ENCODE measurements at regions not wholly inside any gene's neighbourhood (a gene's known extent, or its start where the extent isn't known, plus 50 kb on each side); places are given as distances from the start of the nearest gene placed in this dataset.

GRCh38 chr1:21365036-21365435 is 74.8 kb upstream of the ECE1 start:
- H3K56ac ChIP-seq (ENCODE audit: extremely low read depth, insufficient read depth, low read length): no peak overlapping the region
- BruUV-seq (replicated peaks): no TSS peak
- H3K14ac ChIP-seq (replicated peaks; ENCODE audit: low read depth, low read length): no peak overlapping the region
- no peak overlapping the region for H2BK20ac ChIP-seq (ENCODE audit: low read depth, low read length)
- ChIA-PET CTCF (interaction anchor here (1.1 kb wide), 1 partner anchor 132 kb away, joined by 5 read pairs; no protein-coding TSS in a partner anchor), POLR2A (ENCODE audit: unreplicated experiment) (no interaction called here)
- TF ChIP-seq MAFK (IDR thresholded peaks at IDR 0.05; ENCODE audit: low read depth, low read length) (no peak), MXI1 (IDR thresholded peaks at IDR 0.05; ENCODE audit: borderline replicate concordance, low read depth, low read length) (no peak), SMC3 (IDR thresholded peaks at IDR 0.05; ENCODE audit: low read depth, low read length) (no peak), MAZ (IDR thresholded peaks at IDR 0.05; ENCODE audit: borderline replicate concordance, low read depth, low read length) (no peak), CTCF (conservative IDR thresholded peaks at IDR 0.05; ENCODE audit: low read depth, low read length) (no peak), RFX5 (IDR thresholded peaks at IDR 0.05; ENCODE audit: low read depth, low read length) (no peak), CEBPB (IDR thresholded peaks at IDR 0.05; ENCODE audit: low read depth, low read length) (no peak), ELK1 (IDR thresholded peaks at IDR 0.05; ENCODE audit: borderline replicate concordance, low read depth, low read length) (no peak), NFE2L2 (IDR thresholded peaks at IDR 0.05; ENCODE audit: low read depth, low read length) (no peak), BHLHE40 (IDR thresholded peaks at IDR 0.05; ENCODE audit: low read depth, low read length) (no peak), CHD1 (IDR thresholded peaks at IDR 0.05; ENCODE audit: low read depth, low read length) (no peak), POLR2A (IDR thresholded peaks at IDR 0.05; ENCODE audit: low read depth, low read length) (no peak), RCOR1 (IDR thresholded peaks at IDR 0.05; ENCODE audit: insufficient replicate concordance, low read length) (no peak)
- H2AK5ac ChIP-seq (ENCODE audit: low read depth, low read length): no peak overlapping the region
- DNase-seq: no peak
- H2BK5ac ChIP-seq (ENCODE audit: low read depth, low read length, poor library complexity, severe bottlenecking): no peak overlapping the region
- intact Hi-C loops (cut with micrococcal nuclease) (loop anchor here (5.0 kb wide), 1 partner anchor 668 kb away; no protein-coding TSS in a partner anchor), in situ Hi-C loops (cut with MboI; ENCODE audit: low sequenced_read_pairs) (loop anchor here (5.0 to 25.0 kb wide), 2 partner anchors 133 to 678 kb away; no protein-coding TSS in a partner anchor), dilution Hi-C loops (cut with HindIII; ENCODE audit: low sequenced_read_pairs, unreplicated experiment) (no loop called here)
- no peak overlapping the region for H2BK120ac ChIP-seq (ENCODE audit: low read depth, low read length)
- no peaks in the 10 kb centered on the region; the same call in 1 of the 2 replicates for H4K20me1 ChIP-seq (ENCODE audit: insufficient read depth, low read length)
- no peak overlapping the region for H4K8ac ChIP-seq (ENCODE audit: low read depth in 2 of 2, low read length in 2 of 2)
- no peak overlapping the region for H2BK15ac ChIP-seq (ENCODE audit: low read depth, low read length)
- no peak overlapping the region for H3K4me3 ChIP-seq (ENCODE audit: insufficient read depth, low read depth, low read length)
- H4K91ac ChIP-seq (ENCODE audit: insufficient read depth, low read depth, low read length): no peak overlapping the region
- H2AK9ac ChIP-seq (replicated peaks; ENCODE audit: low read depth, low read length, poor library complexity): no peak overlapping the region
- H4K5ac ChIP-seq (ENCODE audit: low read depth, low read length): no peak overlapping the region
- H3K9ac ChIP-seq (ENCODE audit: low read depth, low read length): no peak overlapping the region
- no peaks in the 10 kb centered on the region for H3K27me3 ChIP-seq (ENCODE audit: control insufficient read depth, insufficient read depth, low read length)
- no peaks in the 10 kb centered on the region for H3K9me3 ChIP-seq (ENCODE audit: control insufficient read depth, insufficient read depth, low read length)
- H3K23ac ChIP-seq (ENCODE audit: low read depth, low read length): no peak overlapping the region
- H3K79me1 ChIP-seq (ENCODE audit: low read depth in 1 of 2, low read length in 2 of 2): no peaks in the 10 kb centered on the region
- H3K27ac ChIP-seq (ENCODE audit: insufficient read depth, low read length): no peak overlapping the region
- no peak for ATAC-seq (ENCODE audit: low read depth)
- no peak overlapping the region for H3K4me2 ChIP-seq (ENCODE audit: low read depth, low read length)
- H3K36me3 ChIP-seq (ENCODE audit: control insufficient read depth, insufficient read depth, low read length): no peaks in the 10 kb centered on the region
- H3K18ac ChIP-seq (ENCODE audit: low read depth, low read length): no peak overlapping the region
- no peaks in the 10 kb centered on the region for H3K9me1 ChIP-seq (ENCODE audit: insufficient read depth, low read length)
- no peak overlapping the region for H3K4ac ChIP-seq (ENCODE audit: low read depth, low read length)
- no peaks in the 10 kb centered on the region; the same call in 1 of the 2 replicates for H3K4me1 ChIP-seq (ENCODE audit: control insufficient read depth, insufficient read depth, low read length)
- no peak overlapping the region for H2AFZ ChIP-seq (replicated peaks; ENCODE audit: low read length, poor library complexity)

Data from IMR-90 (cell line).